H1 (cell line): ENCODE measurements at regions not wholly inside any gene's neighbourhood (a gene's known extent, or its start where the extent isn't known, plus 50 kb on each side); places are given as distances from the start of the nearest gene placed in this dataset.

Source experiments
- NRF1 ChIP-seq: IDR thresholded peaks from 2 replicates; pipeline ENCODE4 v1.6.1; 2011; ENCODE audit warnings: mild to moderate bottlenecking, low read depth, low read length, improper control_type of control experiment
- POLR2A ChIP-seq, 2 experiments: IDR thresholded peaks; 1 replicate in 1 of 2; 2 replicates in 1 of 2; pipeline ENCODE4 v1.6.1; 2011; ENCODE audit warnings: low read depth in 2 of 2, low read length in 2 of 2, mild to moderate bottlenecking in 2 of 2; ENCODE audit errors: control extremely low read depth in 1 of 2
- SRF ChIP-seq: IDR thresholded peaks from 2 replicates; pipeline ENCODE4 v1.6.1; 2011; ENCODE audit warnings: mild to moderate bottlenecking, low read depth, low read length, moderate library complexity

DNA sequence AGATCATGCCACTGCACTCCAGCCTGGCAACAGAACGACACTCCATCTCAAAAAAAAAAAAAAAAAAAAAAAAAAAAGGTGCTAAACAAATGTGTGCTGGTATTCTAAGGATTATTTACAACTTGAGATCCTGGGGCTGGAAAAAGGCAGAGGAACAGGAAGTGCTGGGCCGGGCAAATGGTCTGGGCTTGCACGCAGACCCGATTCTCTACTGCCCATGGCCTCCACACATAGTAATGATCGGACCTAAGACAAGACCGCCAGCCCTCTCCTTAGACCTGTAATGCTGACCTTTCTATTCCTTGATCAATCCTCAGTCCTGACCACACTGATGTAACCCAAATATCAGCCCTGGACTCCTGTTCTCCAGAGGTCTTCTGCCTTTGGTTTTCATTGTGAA is 67.8 kb downstream of the EFNB1 start (continued):
- TF ChIP-seq NRF1 (no peak), SRF (no peak), POLR2A (IDR thresholded peaks at IDR 0.05; ENCODE audit: control extremely low read depth in 1 of 2, low read depth in 2 of 2, low read length in 2 of 2) (no peak)
- TF ChIP-seq, all 59 proteins: peak for 0
